ENCODE measurements at regions not wholly inside any gene's neighbourhood (a gene's known extent, or its start where the extent isn't known, plus 50 kb on each side); places are given as distances from the start of the nearest gene placed in this dataset.
A peak's percentile ranks its signal among the peaks of the same experiment; 100 is the strongest.

DNA sequence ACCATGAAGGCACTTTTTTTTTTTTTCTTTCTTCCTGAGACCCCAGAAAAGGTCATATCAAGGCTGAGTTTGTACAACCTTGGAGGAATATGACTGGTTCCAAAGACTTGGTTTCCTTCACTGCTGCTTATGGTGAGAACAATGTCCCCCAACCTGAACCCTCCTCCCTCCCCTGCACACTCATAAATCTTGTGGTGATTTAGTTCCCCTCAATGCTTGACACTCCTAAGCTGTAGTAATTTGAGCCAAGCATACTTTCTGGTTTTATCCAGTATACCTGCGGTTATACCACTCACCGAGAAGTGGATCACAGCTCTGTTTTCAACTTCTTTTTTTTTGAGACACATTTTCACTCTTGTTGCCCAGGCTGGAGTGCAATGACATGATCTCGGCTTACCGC lies 149.9 kb upstream of the KLF4 start:
- Histone ChIP-seq H3K27me3 (ENCODE audit: control insufficient read depth in 4 of 4, insufficient read depth in 4 of 4, low read length in 3 of 4) (no peaks in the 10 kb centered on the region), H3K4me1 (ENCODE audit: control insufficient read depth in 4 of 4, insufficient read depth in 4 of 4, low read length in 3 of 4) (no peaks in the 10 kb centered on the region), H3K9ac (ENCODE audit: low read depth in 1 of 2, low read length in 2 of 2) (no peak overlapping the region), H3K27ac (ENCODE audit: low read depth in 1 of 2, low read length in 2 of 2) (peak overlapping the region in 1 of 2 donors; percentile 48), H3K4me3 (ENCODE audit: low read depth in 1 of 3, low read length in 3 of 3) (no peak overlapping the region), H3K36me3 (ENCODE audit: control insufficient read depth in 4 of 4, insufficient read depth in 3 of 4, low read depth in 1 of 4, low read length in 3 of 4) (no peaks in the 10 kb centered on the region), H3K9me3 (ENCODE audit: control insufficient read depth in 4 of 4, low read length in 3 of 4) (no peaks in the 10 kb centered on the region)
- no peak for DNase-seq (ENCODE audit: low spot score)
- no peak for TF ChIP-seq FOXA2 (IDR thresholded peaks at IDR 0.05)
- TF ChIP-seq HNF4G (IDR thresholded peaks at IDR 0.05), result no peak
- TF ChIP-seq YY1 (IDR thresholded peaks at IDR 0.05), result no peak
- TF ChIP-seq JUND (IDR thresholded peaks at IDR 0.05), result no peak
- TF ChIP-seq HNF4A (conservative IDR thresholded peaks at IDR 0.05), result no peak
- no peak for TF ChIP-seq EGR1 (IDR thresholded peaks at IDR 0.05; ENCODE audit: low read depth in 2 of 2)
- TF ChIP-seq, protein P1, sequence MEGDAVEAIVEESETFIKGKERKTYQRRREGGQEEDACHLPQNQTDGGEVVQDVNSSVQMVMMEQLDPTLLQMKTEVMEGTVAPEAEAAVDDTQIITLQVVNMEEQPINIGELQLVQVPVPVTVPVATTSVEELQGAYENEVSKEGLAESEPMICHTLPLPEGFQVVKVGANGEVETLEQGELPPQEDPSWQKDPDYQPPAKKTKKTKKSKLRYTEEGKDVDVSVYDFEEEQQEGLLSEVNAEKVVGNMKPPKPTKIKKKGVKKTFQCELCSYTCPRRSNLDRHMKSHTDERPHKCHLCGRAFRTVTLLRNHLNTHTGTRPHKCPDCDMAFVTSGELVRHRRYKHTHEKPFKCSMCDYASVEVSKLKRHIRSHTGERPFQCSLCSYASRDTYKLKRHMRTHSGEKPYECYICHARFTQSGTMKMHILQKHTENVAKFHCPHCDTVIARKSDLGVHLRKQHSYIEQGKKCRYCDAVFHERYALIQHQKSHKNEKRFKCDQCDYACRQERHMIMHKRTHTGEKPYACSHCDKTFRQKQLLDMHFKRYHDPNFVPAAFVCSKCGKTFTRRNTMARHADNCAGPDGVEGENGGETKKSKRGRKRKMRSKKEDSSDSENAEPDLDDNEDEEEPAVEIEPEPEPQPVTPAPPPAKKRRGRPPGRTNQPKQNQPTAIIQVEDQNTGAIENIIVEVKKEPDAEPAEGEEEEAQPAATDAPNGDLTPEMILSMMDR (IDR thresholded peaks at IDR 0.05; ENCODE audit: low read depth, low read length, missing input control), result no peak
- TF ChIP-seq NR2F2 (IDR thresholded peaks at IDR 0.05), result no peak
- TF ChIP-seq FOXA1 (IDR thresholded peaks at IDR 0.05), result no peak
- TF ChIP-seq RAD21 (IDR thresholded peaks at IDR 0.05), result no peak
- TF ChIP-seq GABPA (IDR thresholded peaks at IDR 0.05 in 1 of 2, conservative IDR thresholded peaks at IDR 0.05 in 1 of 2), result no peak
- TF ChIP-seq, protein P2, sequence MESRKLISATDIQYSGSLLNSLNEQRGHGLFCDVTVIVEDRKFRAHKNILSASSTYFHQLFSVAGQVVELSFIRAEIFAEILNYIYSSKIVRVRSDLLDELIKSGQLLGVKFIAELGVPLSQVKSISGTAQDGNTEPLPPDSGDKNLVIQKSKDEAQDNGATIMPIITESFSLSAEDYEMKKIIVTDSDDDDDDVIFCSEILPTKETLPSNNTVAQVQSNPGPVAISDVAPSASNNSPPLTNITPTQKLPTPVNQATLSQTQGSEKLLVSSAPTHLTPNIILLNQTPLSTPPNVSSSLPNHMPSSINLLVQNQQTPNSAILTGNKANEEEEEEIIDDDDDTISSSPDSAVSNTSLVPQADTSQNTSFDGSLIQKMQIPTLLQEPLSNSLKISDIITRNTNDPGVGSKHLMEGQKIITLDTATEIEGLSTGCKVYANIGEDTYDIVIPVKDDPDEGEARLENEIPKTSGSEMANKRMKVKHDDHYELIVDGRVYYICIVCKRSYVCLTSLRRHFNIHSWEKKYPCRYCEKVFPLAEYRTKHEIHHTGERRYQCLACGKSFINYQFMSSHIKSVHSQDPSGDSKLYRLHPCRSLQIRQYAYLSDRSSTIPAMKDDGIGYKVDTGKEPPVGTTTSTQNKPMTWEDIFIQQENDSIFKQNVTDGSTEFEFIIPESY (IDR thresholded peaks at IDR 0.05), result no peak
- TF ChIP-seq, protein P3, sequence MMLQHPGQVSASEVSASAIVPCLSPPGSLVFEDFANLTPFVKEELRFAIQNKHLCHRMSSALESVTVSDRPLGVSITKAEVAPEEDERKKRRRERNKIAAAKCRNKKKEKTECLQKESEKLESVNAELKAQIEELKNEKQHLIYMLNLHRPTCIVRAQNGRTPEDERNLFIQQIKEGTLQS (IDR thresholded peaks at IDR 0.05), result no peak
- 95% methylated on average over 4 of the region's 4 CpGs for WGBS

DNA sequence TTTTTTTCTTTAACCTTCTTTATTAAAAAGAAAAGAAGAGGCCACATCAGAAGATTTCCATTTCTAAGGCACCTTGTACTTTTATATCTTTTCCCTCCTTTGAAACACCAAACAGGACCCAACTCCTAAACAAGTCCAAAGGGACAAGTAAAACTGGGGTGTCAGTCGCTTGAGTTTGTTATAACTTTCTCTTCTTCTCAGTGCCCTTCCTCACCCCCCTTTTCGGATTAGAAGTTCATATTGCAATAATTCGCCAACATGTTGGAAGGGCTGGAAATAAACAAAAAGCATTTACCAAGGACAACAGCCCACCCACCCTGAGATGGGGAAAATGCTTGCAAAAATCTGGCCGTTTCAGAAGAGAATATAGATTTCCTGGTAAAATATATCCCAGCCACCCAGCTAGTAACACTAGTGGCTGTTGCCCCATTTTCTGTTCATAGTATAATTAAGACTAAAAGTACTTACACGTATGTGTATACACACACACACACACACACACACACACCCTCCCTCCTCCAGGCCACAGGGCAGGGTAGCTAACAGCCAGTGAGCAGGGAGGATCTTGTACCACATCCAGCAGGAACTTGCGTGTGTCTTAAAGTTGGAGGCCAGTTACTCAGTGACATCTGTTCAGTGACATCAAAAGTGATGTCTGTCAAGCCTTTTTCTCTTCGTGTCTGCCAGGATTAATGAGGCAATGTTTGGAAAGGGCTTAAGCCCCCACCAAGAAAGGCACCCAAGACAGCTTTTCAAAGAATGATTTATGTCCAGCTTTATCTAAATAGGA lies 149.1 kb upstream of the KLF4 start:
- WGBS, result 48% methylated on average over 7 of the region's 7 CpGs
- no peaks in the 10 kb centered on the region for H3K36me3 ChIP-seq (ENCODE audit: control insufficient read depth in 4 of 4, insufficient read depth in 3 of 4, low read depth in 1 of 4, low read length in 3 of 4)
- peak overlapping the region in 1 of 2 donors; percentile 84 for H3K9ac ChIP-seq (ENCODE audit: low read depth in 1 of 2, low read length in 2 of 2)
- peak in 1 of 2 donors; percentile 38 for TF ChIP-seq RAD21 (IDR thresholded peaks at IDR 0.05)
- TF ChIP-seq GABPA (IDR thresholded peaks at IDR 0.05 in 1 of 2, conservative IDR thresholded peaks at IDR 0.05 in 1 of 2), result no peak
- DNase-seq (ENCODE audit: low spot score), result no peak
- H3K27me3 ChIP-seq (ENCODE audit: control insufficient read depth in 4 of 4, insufficient read depth in 4 of 4, low read length in 3 of 4), result no peaks in the 10 kb centered on the region
- H3K4me1 ChIP-seq (ENCODE audit: control insufficient read depth in 4 of 4, insufficient read depth in 4 of 4, low read length in 3 of 4), result peaks cover 0 to under 1% (median 0%) of the 10 kb centered on the region in 4 donors
- peak overlapping the region in 2 of 3 donors; percentile 5 to 51 for H3K4me3 ChIP-seq (ENCODE audit: low read depth in 1 of 3, low read length in 3 of 3)
- no peaks in the 10 kb centered on the region for H3K9me3 ChIP-seq (ENCODE audit: control insufficient read depth in 4 of 4, low read length in 3 of 4)
- H3K27ac ChIP-seq (ENCODE audit: low read depth in 1 of 2, low read length in 2 of 2), result peak overlapping the region; percentile 65 to 83
